ENCODE measurements at regions not wholly inside any gene's neighbourhood (a gene's known extent, or its start where the extent isn't known, plus 50 kb on each side); places are given as distances from the start of the nearest gene placed in this dataset.

GRCh38 chr2:12543076-12543977, 173.4 kb upstream of the TRIB2 start:
- no peak for TF ChIP-seq CTCF (IDR thresholded peaks at IDR 0.05; ENCODE audit: low read depth, low read length)
- DNase-seq (ENCODE audit: extremely low read depth, low read depth), result no peak

GRCh38 chr2:12543978-12544558, 172.7 kb upstream of the TRIB2 start:
- DNase-seq (ENCODE audit: extremely low read depth, low read depth), result peak; percentile 66

DNA sequence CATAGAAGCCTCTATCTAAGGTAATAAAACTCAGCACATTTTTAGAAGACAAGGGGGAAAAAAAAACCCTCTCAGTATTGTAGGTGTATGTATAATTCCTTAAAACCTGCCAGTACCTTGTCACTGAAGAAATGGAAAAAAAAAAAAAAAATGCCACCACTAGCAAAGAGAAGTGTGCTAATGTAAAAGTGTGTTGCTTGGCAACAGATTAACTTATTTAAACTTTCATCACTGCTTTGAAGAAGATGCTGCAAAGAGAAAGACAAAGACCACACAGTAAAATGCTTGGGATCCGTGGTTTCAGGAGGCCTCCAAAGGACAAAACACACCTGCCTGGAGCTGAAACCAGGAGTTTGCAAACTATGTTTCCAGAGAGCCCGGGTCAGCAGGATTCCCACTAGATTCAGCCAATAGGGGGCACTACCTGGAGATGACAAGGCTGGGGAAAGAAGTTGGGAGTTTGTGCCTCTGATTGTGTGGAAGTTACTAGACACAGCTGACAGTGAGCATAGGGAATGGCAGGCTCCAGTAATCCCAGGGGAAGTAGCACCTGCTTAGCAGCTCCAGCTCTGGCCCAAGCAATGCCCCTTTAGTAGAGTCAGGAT, 169.1 kb upstream of the TRIB2 start:
- DNase-seq (ENCODE audit: extremely low read depth, low read depth), result no peak
- no peak for TF ChIP-seq CTCF (IDR thresholded peaks at IDR 0.05; ENCODE audit: low read depth, low read length)

More at GRCh38 chr2:12543978-12544558, 172.7 kb upstream of the TRIB2 start:
- no peak for TF ChIP-seq CTCF (IDR thresholded peaks at IDR 0.05; ENCODE audit: low read depth, low read length)

- no peak for TF ChIP-seq CTCF (IDR thresholded peaks at IDR 0.05; ENCODE audit: low read depth, low read length)
Measured at GRCh38 chr2:12548906-12549305, 167.8 kb upstream of the TRIB2 start.

DNA sequence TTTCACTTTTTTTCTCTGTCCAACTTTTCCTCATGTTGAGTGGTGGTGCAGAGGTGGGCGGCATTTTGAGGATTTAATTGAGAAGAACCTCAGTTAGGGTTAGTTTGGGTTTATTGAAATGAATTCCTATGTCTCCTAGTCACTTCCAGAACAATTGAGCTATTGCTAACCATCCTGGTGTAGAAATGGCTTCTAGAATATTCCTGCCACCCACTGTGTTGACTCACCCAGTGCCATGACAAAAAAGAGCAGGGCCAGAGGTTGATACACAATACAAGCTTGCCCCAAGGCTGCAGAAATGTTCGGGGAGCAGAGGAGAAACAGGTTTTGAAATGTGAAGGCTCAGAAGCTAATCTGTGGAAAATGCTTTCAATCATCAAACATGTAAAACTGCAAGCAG, 167.1 kb upstream of the TRIB2 start:
- no peak for DNase-seq (ENCODE audit: extremely low read depth, low read depth)
- no peak for TF ChIP-seq CTCF (IDR thresholded peaks at IDR 0.05; ENCODE audit: low read depth, low read length)

More at GRCh38 chr2:12548906-12549305, 167.8 kb upstream of the TRIB2 start:
- DNase-seq (ENCODE audit: extremely low read depth, low read depth), result no peak

GRCh38 chr2:12552092-12552491, 164.6 kb upstream of the TRIB2 start:
- no peak for DNase-seq (ENCODE audit: extremely low read depth, low read depth)
- TF ChIP-seq CTCF (IDR thresholded peaks at IDR 0.05; ENCODE audit: low read depth, low read length), result no peak

Data from AG09319 (cell line).